Liver (tissue), 8 donors: ENCODE measurements at regions not wholly inside any gene's neighbourhood (a gene's known extent, or its start where the extent isn't known, plus 50 kb on each side); places are given as distances from the start of the nearest gene placed in this dataset.
A peak's percentile ranks its signal among the peaks of the same experiment; 100 is the strongest.
"Not testable (repeated sequence)": the region's sequence is repeated elsewhere in the genome, so short reads cannot be mapped to it uniquely, and the experiment has no call there.

ENCODE experiments used
- DNase-seq: peaks from one replicate; pipeline ENCODE4 v3.0.0-alpha.2; 2017; ENCODE audit warnings: low spot score
- H3K27ac ChIP-seq, 2 donors: one replicate each; pipeline ENCODE4 v1.7.0; 2013; ENCODE audit warnings: inconsistent platforms in 2 of 2, low read length in 2 of 2, control low read depth in 1 of 2, low read depth in 1 of 2, mild to moderate bottlenecking in 1 of 2
- H3K27me3 ChIP-seq, 4 donors: one replicate each; pipeline versions ENCODE4 v1.6.1 to v1.7.0; 2013; ENCODE audit warnings: low read length in 3 of 4, inconsistent platforms in 1 of 4, mild to moderate bottlenecking in 1 of 4, moderate library complexity in 1 of 4; ENCODE audit not compliant: control insufficient read depth in 4 of 4, insufficient read depth in 4 of 4
- H3K36me3 ChIP-seq, 4 donors: one replicate each; pipeline versions ENCODE4 v1.6.1 to v1.7.0; 2013; ENCODE audit warnings: low read length in 3 of 4, mild to moderate bottlenecking in 3 of 4, low read depth in 1 of 4, moderate library complexity in 1 of 4; ENCODE audit not compliant: control insufficient read depth in 4 of 4, insufficient read depth in 3 of 4
- H3K4me1 ChIP-seq, 4 donors: one replicate each; pipeline versions ENCODE4 v1.6.1 to v1.7.0; 2013; ENCODE audit warnings: low read length in 3 of 4, mild to moderate bottlenecking in 3 of 4, moderate library complexity in 1 of 4; ENCODE audit not compliant: control insufficient read depth in 4 of 4, insufficient read depth in 4 of 4
- H3K4me3 ChIP-seq, 3 donors: one replicate each; pipeline versions ENCODE4 v1.6.1 to v1.7.0; 2013; ENCODE audit warnings: low read length in 3 of 3, control low read depth in 1 of 3, low read depth in 1 of 3, mild to moderate bottlenecking in 1 of 3
- H3K9ac ChIP-seq, 2 donors: one replicate each; pipeline ENCODE4 v1.7.0; 2013; ENCODE audit warnings: low read length in 2 of 2, mild to moderate bottlenecking in 2 of 2, moderate library complexity in 2 of 2, control low read depth in 1 of 2, low read depth in 1 of 2
- H3K9me3 ChIP-seq, 4 donors: one replicate each; pipeline versions ENCODE4 v1.6.1 to v1.7.0; 2013; ENCODE audit warnings: low read length in 3 of 4; ENCODE audit not compliant: control insufficient read depth in 4 of 4
- FOXA1 ChIP-seq: IDR thresholded peaks from 2 replicates; pipeline ENCODE4 v1.6.1; 2016; ENCODE audit warnings: antibody characterized with exemption
- FOXA2 ChIP-seq: IDR thresholded peaks from 2 replicates; pipeline ENCODE4 v1.6.1; 2016; ENCODE audit warnings: antibody characterized with exemption
- GABPA ChIP-seq, 2 donors: IDR thresholded peaks in 1 of 2; conservative IDR thresholded peaks in 1 of 2; 2 replicates each; pipeline ENCODE4 v1.6.1; 2016; ENCODE audit warnings: antibody characterized with exemption in 2 of 2, mild to moderate bottlenecking in 1 of 2, moderate library complexity in 1 of 2
- HNF4G ChIP-seq: IDR thresholded peaks from 2 replicates; pipeline ENCODE4 v1.6.1; 2016; ENCODE audit warnings: antibody characterized with exemption
- NR2F2 ChIP-seq: IDR thresholded peaks from 2 replicates; pipeline ENCODE4 v1.6.1; 2016; ENCODE audit warnings: antibody characterized with exemption
- RAD21 ChIP-seq, 2 donors: IDR thresholded peaks; 2 replicates each; pipeline ENCODE4 v1.6.1; 2016; ENCODE audit warnings: antibody characterized with exemption in 2 of 2, mild to moderate bottlenecking in 2 of 2
- YY1 ChIP-seq: IDR thresholded peaks from 2 replicates; pipeline ENCODE4 v1.6.1; 2016; ENCODE audit warnings: antibody characterized with exemption, mild to moderate bottlenecking
- WGBS: extraction: QIAGEN DNeasy Blood & Tissue Kit; methylation state at CpG from one replicate; pipeline ENCODE4 v1.1.7; 2013; 5-methylcytosine and 5-hydroxymethylcytosine counted together
- TF ChIP-seq, protein P1 (sequence below): IDR thresholded peaks from 2 replicates; pipeline ENCODE4 v1.6.1; 2016; ENCODE audit warnings: antibody characterized with exemption
- TF ChIP-seq, protein P2 (sequence below): fragments of 150-350 bp; IDR thresholded peaks from 2 replicates; pipeline ENCODE4 v1.5.1; 2017; ENCODE audit warnings: improper control_type of control experiment, low read depth, low read length; ENCODE audit not compliant: missing input control
- TF ChIP-seq, protein P3 (sequence below): IDR thresholded peaks from 2 replicates; pipeline ENCODE4 v1.6.1; 2016; ENCODE audit warnings: antibody characterized with exemption, mild to moderate bottlenecking
- donor health status: healthy.
- donor health status: healthy.
- donor health status: healthy.
- donor health status: healthy.
- donor health status: healthy.

DNA sequence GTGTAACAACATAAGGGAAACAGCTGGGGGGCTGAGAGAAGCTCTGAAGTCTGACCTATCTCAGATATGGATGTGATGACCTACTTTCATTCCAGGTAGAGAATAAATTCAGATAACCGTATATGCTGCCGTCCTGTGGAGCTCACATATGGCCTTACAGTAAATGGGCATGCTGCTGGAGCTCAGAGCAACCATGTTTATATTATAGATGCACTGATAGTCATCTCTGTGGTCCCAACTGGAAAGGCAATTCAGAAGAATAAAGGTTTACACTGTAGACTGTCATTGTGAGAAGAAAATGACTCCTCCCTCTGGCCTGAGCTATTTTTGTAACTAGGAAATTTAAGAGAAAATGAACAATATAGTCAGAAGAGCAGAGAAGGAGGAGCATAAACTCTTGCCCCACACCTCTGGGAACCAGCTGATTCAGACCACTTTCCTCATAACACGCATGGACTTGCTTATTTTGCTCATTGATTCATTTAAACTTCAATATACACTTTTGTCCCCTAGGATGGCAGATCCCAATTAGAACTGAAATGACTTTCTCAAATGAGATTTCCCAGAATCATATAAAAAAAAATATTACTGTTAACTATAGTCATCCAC, 69.9 kb upstream of the NXPH1 start:
- Histone ChIP-seq H3K36me3 (no peaks in the 10 kb centered on the region), H3K9me3 (peaks cover 0 to 4% (median 0%) of the 10 kb centered on the region in 4 donors), H3K27me3 (peaks cover 0 to 3% (median 0%) of the 10 kb centered on the region in 4 donors), H3K4me1 (no peaks in the 10 kb centered on the region), H3K27ac (no peak overlapping the region), H3K4me3 (no peak overlapping the region), H3K9ac (no peak overlapping the region)
- 65% methylated on average over 3 of the region's 3 CpGs for WGBS
- TF ChIP-seq FOXA1 (no peak), HNF4G (no peak), FOXA2 (no peak), GABPA (IDR thresholded peaks at IDR 0.05 in 1 of 2, conservative IDR thresholded peaks at IDR 0.05 in 1 of 2) (no peak), NR2F2 (no peak)
- TF ChIP-seq, protein P1, sequence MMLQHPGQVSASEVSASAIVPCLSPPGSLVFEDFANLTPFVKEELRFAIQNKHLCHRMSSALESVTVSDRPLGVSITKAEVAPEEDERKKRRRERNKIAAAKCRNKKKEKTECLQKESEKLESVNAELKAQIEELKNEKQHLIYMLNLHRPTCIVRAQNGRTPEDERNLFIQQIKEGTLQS = no peak
- TF ChIP-seq, protein P2, sequence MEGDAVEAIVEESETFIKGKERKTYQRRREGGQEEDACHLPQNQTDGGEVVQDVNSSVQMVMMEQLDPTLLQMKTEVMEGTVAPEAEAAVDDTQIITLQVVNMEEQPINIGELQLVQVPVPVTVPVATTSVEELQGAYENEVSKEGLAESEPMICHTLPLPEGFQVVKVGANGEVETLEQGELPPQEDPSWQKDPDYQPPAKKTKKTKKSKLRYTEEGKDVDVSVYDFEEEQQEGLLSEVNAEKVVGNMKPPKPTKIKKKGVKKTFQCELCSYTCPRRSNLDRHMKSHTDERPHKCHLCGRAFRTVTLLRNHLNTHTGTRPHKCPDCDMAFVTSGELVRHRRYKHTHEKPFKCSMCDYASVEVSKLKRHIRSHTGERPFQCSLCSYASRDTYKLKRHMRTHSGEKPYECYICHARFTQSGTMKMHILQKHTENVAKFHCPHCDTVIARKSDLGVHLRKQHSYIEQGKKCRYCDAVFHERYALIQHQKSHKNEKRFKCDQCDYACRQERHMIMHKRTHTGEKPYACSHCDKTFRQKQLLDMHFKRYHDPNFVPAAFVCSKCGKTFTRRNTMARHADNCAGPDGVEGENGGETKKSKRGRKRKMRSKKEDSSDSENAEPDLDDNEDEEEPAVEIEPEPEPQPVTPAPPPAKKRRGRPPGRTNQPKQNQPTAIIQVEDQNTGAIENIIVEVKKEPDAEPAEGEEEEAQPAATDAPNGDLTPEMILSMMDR = no peak
- TF ChIP-seq, protein P3, sequence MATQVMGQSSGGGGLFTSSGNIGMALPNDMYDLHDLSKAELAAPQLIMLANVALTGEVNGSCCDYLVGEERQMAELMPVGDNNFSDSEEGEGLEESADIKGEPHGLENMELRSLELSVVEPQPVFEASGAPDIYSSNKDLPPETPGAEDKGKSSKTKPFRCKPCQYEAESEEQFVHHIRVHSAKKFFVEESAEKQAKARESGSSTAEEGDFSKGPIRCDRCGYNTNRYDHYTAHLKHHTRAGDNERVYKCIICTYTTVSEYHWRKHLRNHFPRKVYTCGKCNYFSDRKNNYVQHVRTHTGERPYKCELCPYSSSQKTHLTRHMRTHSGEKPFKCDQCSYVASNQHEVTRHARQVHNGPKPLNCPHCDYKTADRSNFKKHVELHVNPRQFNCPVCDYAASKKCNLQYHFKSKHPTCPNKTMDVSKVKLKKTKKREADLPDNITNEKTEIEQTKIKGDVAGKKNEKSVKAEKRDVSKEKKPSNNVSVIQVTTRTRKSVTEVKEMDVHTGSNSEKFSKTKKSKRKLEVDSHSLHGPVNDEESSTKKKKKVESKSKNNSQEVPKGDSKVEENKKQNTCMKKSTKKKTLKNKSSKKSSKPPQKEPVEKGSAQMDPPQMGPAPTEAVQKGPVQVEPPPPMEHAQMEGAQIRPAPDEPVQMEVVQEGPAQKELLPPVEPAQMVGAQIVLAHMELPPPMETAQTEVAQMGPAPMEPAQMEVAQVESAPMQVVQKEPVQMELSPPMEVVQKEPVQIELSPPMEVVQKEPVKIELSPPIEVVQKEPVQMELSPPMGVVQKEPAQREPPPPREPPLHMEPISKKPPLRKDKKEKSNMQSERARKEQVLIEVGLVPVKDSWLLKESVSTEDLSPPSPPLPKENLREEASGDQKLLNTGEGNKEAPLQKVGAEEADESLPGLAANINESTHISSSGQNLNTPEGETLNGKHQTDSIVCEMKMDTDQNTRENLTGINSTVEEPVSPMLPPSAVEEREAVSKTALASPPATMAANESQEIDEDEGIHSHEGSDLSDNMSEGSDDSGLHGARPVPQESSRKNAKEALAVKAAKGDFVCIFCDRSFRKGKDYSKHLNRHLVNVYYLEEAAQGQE = no peak
- DNase-seq = no peak

DNA sequence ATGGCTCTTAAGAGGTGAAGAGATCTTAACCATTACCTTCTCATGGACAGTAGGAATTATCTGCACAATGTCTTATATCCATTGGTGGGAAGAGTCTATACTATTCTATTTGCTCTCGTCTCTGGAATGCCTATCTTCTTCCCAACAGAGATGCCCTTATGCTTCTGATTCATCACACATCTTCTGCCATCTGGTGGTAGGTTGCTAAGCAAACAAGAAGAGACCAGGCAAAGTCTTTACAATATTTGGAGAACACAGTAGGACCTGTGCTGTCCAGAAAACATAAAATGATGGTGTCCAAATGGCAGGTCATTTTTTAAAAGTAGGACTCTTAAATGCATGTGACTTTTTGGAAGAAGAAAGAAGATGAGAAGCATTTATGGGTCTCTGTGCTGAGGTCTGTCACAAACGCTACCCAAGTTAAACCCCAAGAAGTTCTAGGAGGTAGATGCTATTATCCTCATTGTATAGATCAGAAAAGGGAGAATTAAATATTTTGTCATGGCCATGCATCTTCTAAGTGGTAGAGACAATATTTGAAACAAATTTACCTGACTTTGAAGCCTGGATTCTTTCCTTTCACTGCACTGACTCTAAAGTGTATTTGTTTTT, 67.8 kb upstream of the NXPH1 start:
- Histone ChIP-seq H3K9ac (no peak overlapping the region), H3K27ac (no peak overlapping the region), H3K4me1 (no peaks in the 10 kb centered on the region), H3K9me3 (no peaks in the 10 kb centered on the region), H3K27me3 (peaks cover 0 to 3% (median 0%) of the 10 kb centered on the region in 4 donors), H3K4me3 (no peak overlapping the region), H3K36me3 (no peaks in the 10 kb centered on the region)
- DNase-seq = no peak
- WGBS = 48% methylated on average over 2 of the region's 2 CpGs
- TF ChIP-seq YY1 = no peak
- TF ChIP-seq RAD21 (IDR thresholded peaks at IDR 0.05) = peak in 1 of 2 donors; percentile 48

DNA sequence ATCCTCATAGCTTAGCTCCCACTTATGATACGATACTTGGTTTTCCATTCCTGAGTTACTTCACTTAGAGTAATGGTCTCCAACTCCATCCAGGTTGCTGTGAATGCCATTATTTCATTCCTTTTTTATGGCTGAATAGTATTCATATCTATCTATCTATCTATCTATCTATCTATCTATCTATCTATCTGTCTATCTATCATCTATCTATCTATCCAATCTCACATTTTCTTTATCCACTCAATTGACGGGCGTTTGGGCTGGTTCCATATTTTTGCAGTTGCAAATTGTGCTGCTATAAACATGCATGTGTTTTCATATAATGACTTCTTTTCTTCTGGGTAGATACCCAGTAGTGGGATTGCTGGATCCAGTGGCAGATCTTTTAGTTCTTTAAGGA, 65.4 kb upstream of the NXPH1 start:
- H3K27ac ChIP-seq, H3K4me1 ChIP-seq, H3K27me3 ChIP-seq, H3K9me3 ChIP-seq, H3K36me3 ChIP-seq, DNase-seq, H3K9ac ChIP-seq, H3K4me3 ChIP-seq: not testable (repeated sequence)
- 57% methylated on average over 3 of the region's 3 CpGs for WGBS
